IMR-90 (cell line): ENCODE measurements at regions not wholly inside any gene's neighbourhood (a gene's known extent, or its start where the extent isn't known, plus 50 kb on each side); places are given as distances from the start of the nearest gene placed in this dataset.

Experiments used
- ATAC-seq: fragments of 200-7000 bp; cut with Tn5 transposase; 2 replicates; pipeline ENCODE4 v1.9.1; 2020; ENCODE audit warnings: low read depth, mild to moderate bottlenecking, moderate library complexity
- BruUV-seq: library from RNA; stranded (reverse); fragments of 400-500 nt; replicated peaks from 2 replicates; lab custom pipeline; 2021; lab: Mats Ljungman, UMichigan
- CTCF ChIA-PET: fragments of 300-600 bp; formaldehyde crosslinking; extraction: SDS; loops from one replicate; lab custom pipeline; 2021; ENCODE audit warnings: antibody characterized with exemption; lab: Yijun Ruan, JAX
- POLR2A ChIA-PET: fragments of 300-600 bp; sonication (Branson Sonifier 250); formaldehyde crosslinking; loops from one replicate; lab custom pipeline; 2022; ENCODE audit warnings: antibody characterized with exemption; ENCODE audit not compliant: unreplicated experiment; lab: Charles Lee
- DNase-seq: peaks from one replicate; pipeline ENCODE4 v3.0.0; 2013
- H2AFZ ChIP-seq: replicated peaks from 2 replicates; pipeline ENCODE3; 2013; ENCODE audit warnings: low read length, mild to moderate bottlenecking; ENCODE audit not compliant: poor library complexity
- H2AK5ac ChIP-seq: 2 replicates; pipeline ENCODE4 v1.6.1; 2013; ENCODE audit warnings: low read depth, low read length, inconsistent platforms
- H2AK9ac ChIP-seq: replicated peaks from 2 replicates; pipeline ENCODE3; 2013; ENCODE audit warnings: mild to moderate bottlenecking, low read depth, low read length, moderate library complexity; ENCODE audit not compliant: poor library complexity
- H2BK120ac ChIP-seq: 2 replicates; pipeline ENCODE4 v1.6.1; 2013; ENCODE audit warnings: low read depth, low read length, inconsistent platforms
- H2BK15ac ChIP-seq: 3 replicates; pipeline ENCODE4 v1.6.1; 2013; ENCODE audit warnings: low read depth, low read length, inconsistent platforms
- H2BK20ac ChIP-seq: 2 replicates; pipeline ENCODE4 v1.6.1; 2013; ENCODE audit warnings: low read depth, mild to moderate bottlenecking, inconsistent platforms, low read length, moderate library complexity
- H2BK5ac ChIP-seq: 2 replicates; pipeline ENCODE4 v1.6.1; 2013; ENCODE audit warnings: mild to moderate bottlenecking, low read depth, low read length, inconsistent platforms; ENCODE audit not compliant: poor library complexity, severe bottlenecking
- H3K14ac ChIP-seq: replicated peaks from 2 replicates; pipeline ENCODE4 v1.6.1; 2013; ENCODE audit warnings: low read depth, low read length, inconsistent platforms
- H3K18ac ChIP-seq: 2 replicates; pipeline ENCODE4 v1.6.1; 2013; ENCODE audit warnings: low read depth, low read length, control low read depth
- H3K23ac ChIP-seq: 2 replicates; pipeline ENCODE4 v1.6.1; 2013; ENCODE audit warnings: low read depth, low read length, inconsistent platforms
- H3K27ac ChIP-seq: 2 replicates; pipeline ENCODE4 v1.5.1; 2013; ENCODE audit warnings: mild to moderate bottlenecking, control low read depth, low read length; ENCODE audit not compliant: insufficient read depth
- H3K27me3 ChIP-seq: 2 replicates; pipeline ENCODE4 v1.6.1; 2013; ENCODE audit warnings: low read length; ENCODE audit not compliant: control insufficient read depth, insufficient read depth
- H3K36me3 ChIP-seq: 2 replicates; pipeline ENCODE4 v1.6.1; 2013; ENCODE audit warnings: low read length, mixed read lengths; ENCODE audit not compliant: control insufficient read depth, insufficient read depth
- H3K4ac ChIP-seq: 2 replicates; pipeline ENCODE4 v1.6.1; 2013; ENCODE audit warnings: low read depth, low read length, inconsistent platforms
- H3K4me1 ChIP-seq: 2 replicates; pipeline ENCODE4 v1.6.1; 2013; ENCODE audit warnings: low read length, mixed read lengths; ENCODE audit not compliant: control insufficient read depth, insufficient read depth
- H3K4me2 ChIP-seq: 2 replicates; pipeline ENCODE4 v1.6.1; 2013; ENCODE audit warnings: low read depth, mild to moderate bottlenecking, control low read depth, low read length, moderate library complexity
- H3K4me3 ChIP-seq: 2 replicates; pipeline ENCODE4 v1.5.1; 2013; ENCODE audit warnings: low read depth, mild to moderate bottlenecking, control low read depth, low read length, moderate library complexity; ENCODE audit not compliant: insufficient read depth
- H3K56ac ChIP-seq: 2 replicates; pipeline ENCODE4 v1.6.1; 2013; ENCODE audit warnings: low read length, inconsistent platforms; ENCODE audit not compliant: insufficient read depth; ENCODE audit errors: extremely low read depth
- H3K79me1 ChIP-seq, 2 experiments: 2 replicates each; pipeline ENCODE4 v1.6.1; 2013; ENCODE audit warnings: low read length in 2 of 2, inconsistent platforms in 1 of 2, low read depth in 1 of 2
- H3K9ac ChIP-seq: 2 replicates; pipeline ENCODE4 v1.6.1; 2013; ENCODE audit warnings: low read depth, low read length, control low read depth
- H3K9me1 ChIP-seq: 2 replicates; pipeline ENCODE4 v1.6.1; 2013; ENCODE audit warnings: low read length, inconsistent platforms; ENCODE audit not compliant: insufficient read depth
- H3K9me3 ChIP-seq: 2 replicates; pipeline ENCODE4 v1.6.1; 2013; ENCODE audit warnings: low read length; ENCODE audit not compliant: control insufficient read depth, insufficient read depth
- H4K20me1 ChIP-seq: 2 replicates; pipeline ENCODE4 v1.6.1; 2013; ENCODE audit warnings: low read length, inconsistent platforms; ENCODE audit not compliant: insufficient read depth
- H4K5ac ChIP-seq: 2 replicates; pipeline ENCODE4 v1.6.1; 2013; ENCODE audit warnings: mild to moderate bottlenecking, low read depth, low read length, control low read depth
- H4K8ac ChIP-seq, 2 experiments: 2 replicates each; pipeline ENCODE4 v1.6.1; 2013; ENCODE audit warnings: low read depth in 2 of 2, low read length in 2 of 2, control low read depth in 1 of 2, inconsistent platforms in 1 of 2
- H4K91ac ChIP-seq: 2 replicates; pipeline ENCODE4 v1.6.1; 2013; ENCODE audit warnings: low read depth, low read length, inconsistent platforms; ENCODE audit not compliant: insufficient read depth
- CHD1 ChIP-seq: IDR thresholded peaks from 2 replicates; pipeline ENCODE4 v1.6.1; 2012; ENCODE audit warnings: low read depth, low read length, improper control_type of control experiment
- FOS ChIP-seq: fragments of 150-350 bp; IDR thresholded peaks from 2 replicates; pipeline ENCODE4 v1.6.1; 2016; ENCODE audit warnings: low read depth, low read length
- MAZ ChIP-seq: IDR thresholded peaks from 2 replicates; pipeline ENCODE4 v1.6.1; 2012; ENCODE audit warnings: low read depth, mild to moderate bottlenecking, low read length, improper control_type of control experiment, moderate library complexity, borderline replicate concordance
- NFE2L2 ChIP-seq: fragments of 150-350 bp; IDR thresholded peaks from 2 replicates; pipeline ENCODE4 v1.6.1; 2016; ENCODE audit warnings: low read depth, mild to moderate bottlenecking, low read length
- RAD21 ChIP-seq: IDR thresholded peaks from 2 replicates; pipeline ENCODE4 v1.6.1; 2012; ENCODE audit warnings: low read length, improper control_type of control experiment
- RCOR1 ChIP-seq: IDR thresholded peaks from 2 replicates; pipeline ENCODE4 v1.6.1; 2012; ENCODE audit warnings: mild to moderate bottlenecking, low read length, improper control_type of control experiment; ENCODE audit not compliant: insufficient replicate concordance
- RFX5 ChIP-seq: IDR thresholded peaks from 2 replicates; pipeline ENCODE4 v1.8.0; 2012; ENCODE audit warnings: low read depth, mild to moderate bottlenecking, low read length, moderate library complexity
- SMC3 ChIP-seq: fragments of 150-350 bp; IDR thresholded peaks from 2 replicates; pipeline ENCODE4 v1.6.1; 2016; ENCODE audit warnings: low read depth, mild to moderate bottlenecking, antibody characterized with exemption, low read length, moderate library complexity
- USF2 ChIP-seq: fragments of 150-350 bp; IDR thresholded peaks from 2 replicates; pipeline ENCODE4 v1.6.1; 2017; ENCODE audit warnings: mild to moderate bottlenecking, antibody characterized with exemption, low read length, low read depth
- WGBS, 2 experiments: methylation state at CpG; one replicate each; pipeline versions ENCODE4 v1.1.5 to v1.1.7; 2013; ENCODE audit warnings: missing lambda C conversion rate in 2 of 2; ENCODE audit not compliant: insufficient read length in 1 of 2; ENCODE audit errors: extremely low coverage in 2 of 2; 5-methylcytosine and 5-hydroxymethylcytosine counted together
- dilution Hi-C: fragments of 300-500 bp; cut with HindIII; formaldehyde crosslinking; loops from one replicate; pipeline ENCODE4 v1.14.3; 2018; ENCODE audit warnings: low sequenced_read_pairs; ENCODE audit not compliant: unreplicated experiment
- in situ Hi-C: fragments of 300-500 bp; cut with MboI; formaldehyde crosslinking; loops from 3 replicates; pipeline ENCODE4 v1.14.3; 2019; ENCODE audit warnings: low sequenced_read_pairs, inconsistent platforms, mixed read lengths
- intact Hi-C: fragments of 100-400 bp; cut with micrococcal nuclease; formaldehyde crosslinking; loops from 2 replicates; pipeline ENCODE4 v1.10.0; 2022

- Histone ChIP-seq H2AK5ac (no peak overlapping the region), H3K56ac (no peak overlapping the region), H3K14ac (no peak overlapping the region), H2BK20ac (no peak overlapping the region), H3K27ac (no peak overlapping the region), H3K27me3 (no peaks in the 10 kb centered on the region), H3K36me3 (no peaks in the 10 kb centered on the region), H4K8ac (no peak overlapping the region), H2AFZ (no peak overlapping the region), H3K4ac (no peak overlapping the region), H3K9me1 (no peaks in the 10 kb centered on the region; the same call in 1 of the 2 replicates), H4K5ac (no peak overlapping the region), H3K9ac (no peak overlapping the region), H3K4me1 (no peaks in the 10 kb centered on the region; the same call in 1 of the 2 replicates), H2BK15ac (no peak overlapping the region), H2BK120ac (no peak overlapping the region), H4K91ac (no peak overlapping the region), H3K9me3 (no peaks in the 10 kb centered on the region), H3K4me2 (no peak overlapping the region), H4K20me1 (no peaks in the 10 kb centered on the region), H3K79me1 (no peaks in the 10 kb centered on the region), H3K4me3 (no peak overlapping the region), H3K23ac (no peak overlapping the region), H2BK5ac (no peak overlapping the region), H2AK9ac (no peak overlapping the region), H3K18ac (no peak overlapping the region)
- intact Hi-C loops (no loop called here), dilution Hi-C loops (no loop called here), in situ Hi-C loops (loop anchor here (25.0 kb wide), 1 partner anchor 1439 kb away; the partner anchor contains the start of gene MMADHC)
- CTCF ChIA-PET: no interaction called here
- ATAC-seq (no peak), DNase-seq (no peak)
- WGBS, 2 experiments: no CpG with 5 or more reads among the region's 1 CpG
- POLR2A ChIA-PET: no interaction called here
- no TSS peak for BruUV-seq
- TF ChIP-seq NFE2L2: no peak
- no peak for TF ChIP-seq RFX5
- TF ChIP-seq RCOR1: no peak
- TF ChIP-seq MAZ: no peak
- TF ChIP-seq RAD21: no peak
- no peak for TF ChIP-seq USF2
- no peak for TF ChIP-seq FOS
- no peak for TF ChIP-seq SMC3
- no peak for TF ChIP-seq CHD1
Measured at GRCh38 chr2:151025816-151026215, 235.8 kb downstream of the RBM43 start.
